Body of pancreas (tissue), 4 donors: ENCODE measurements at regions not wholly inside any gene's neighbourhood (a gene's known extent, or its start where the extent isn't known, plus 50 kb on each side); places are given as distances from the start of the nearest gene placed in this dataset.

Experiments
- CTCF ChIP-seq, 7 experiments: fragments of 450-650 bp in 4 of 7; fragments of 200-600 bp in 3 of 7; sonication (generic) in 3 of 7; IDR thresholded peaks; one replicate each; pipeline ENCODE4 v1.5.1; 2016 to 2019; ENCODE audit warnings: antibody characterized with exemption in 7 of 7
- POLR2A ChIP-seq, 3 donors: fragments of 450-650 bp; IDR thresholded peaks; one replicate each; pipeline ENCODE4 v1.6.1; 2016; ENCODE audit warnings: antibody characterized with exemption in 3 of 3, mild to moderate bottlenecking in 2 of 3

GRCh38 chr2:117691595-117691994, 122.9 kb upstream of the DDX18 start:
- TF ChIP-seq CTCF (IDR thresholded peaks at IDR 0.05) (no peak), POLR2A (IDR thresholded peaks at IDR 0.05) (no peak)
